ENCODE measurements at regions not wholly inside any gene's neighbourhood (a gene's known extent, or its start where the extent isn't known, plus 50 kb on each side); places are given as distances from the start of the nearest gene placed in this dataset.
"Not testable (repeated sequence)": the region's sequence is repeated elsewhere in the genome, so short reads cannot be mapped to it uniquely, and the experiment has no call there.

DNA sequence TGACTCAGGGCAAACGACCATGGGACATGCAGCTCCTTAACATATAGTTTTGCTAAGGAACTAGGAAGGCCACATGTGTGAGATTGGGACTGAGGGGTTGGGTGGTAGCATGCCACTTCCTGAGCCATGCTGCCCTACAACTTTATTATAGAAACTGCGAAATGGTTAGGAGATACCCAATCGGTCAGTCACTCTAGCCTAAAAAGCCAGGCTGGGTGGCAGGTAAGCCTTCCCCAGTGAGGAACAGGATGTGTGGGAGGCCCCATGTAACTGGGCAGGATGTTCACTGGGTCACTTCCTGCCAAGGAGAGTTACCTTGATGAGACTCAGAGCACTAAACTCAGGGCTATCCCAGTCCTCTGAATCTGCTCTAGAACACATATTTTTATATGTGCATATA is 123.5 kb downstream of the MAP3K7 start:
- in situ Hi-C loops (cut with MboI; ENCODE audit: low pct_unique_long_range_greater_than_20kb, low sequenced_read_pairs) = no loop called here
- DNase-seq = no peak

DNA sequence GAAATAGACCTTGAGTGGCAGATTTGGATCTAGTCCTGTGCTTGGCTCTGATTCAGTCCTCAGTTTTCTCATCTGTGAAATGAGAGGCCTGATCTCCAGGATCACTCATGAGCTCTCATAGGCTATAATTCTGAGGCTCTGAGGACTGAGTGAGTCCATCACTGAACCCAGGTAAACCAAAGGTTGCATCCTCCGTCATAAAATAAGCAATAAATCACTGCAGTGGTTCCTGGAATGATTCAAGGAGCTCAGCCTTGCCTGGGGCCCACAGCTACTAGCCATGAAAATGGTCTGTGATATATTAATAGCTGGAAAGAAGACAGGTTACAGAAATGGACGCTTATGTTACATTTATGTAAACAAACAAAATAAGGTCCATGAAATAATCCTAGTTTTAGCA is 124.8 kb downstream of the MAP3K7 start:
- in situ Hi-C loops (cut with MboI; ENCODE audit: low pct_unique_long_range_greater_than_20kb, low sequenced_read_pairs) = no loop called here
- no peak for DNase-seq

DNA sequence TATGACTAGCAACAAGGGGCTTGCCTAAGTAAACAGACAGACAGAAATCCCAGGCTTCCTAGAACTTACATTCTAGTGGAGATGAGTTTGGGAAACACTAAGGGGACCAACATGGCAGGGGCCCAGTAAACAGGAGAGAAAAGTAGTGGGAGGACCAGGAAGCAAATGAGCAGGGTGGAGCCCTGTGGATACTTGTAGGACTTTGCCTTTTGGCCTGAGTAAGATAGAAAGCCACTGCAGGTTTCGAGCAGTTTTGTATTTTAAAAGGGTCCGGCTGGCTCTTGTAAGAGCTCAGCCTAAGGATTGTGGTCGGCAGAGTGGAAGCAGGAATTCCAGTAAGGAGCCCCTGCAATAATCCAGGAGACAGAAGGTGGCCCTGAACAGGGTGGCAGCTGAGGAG is 125.5 kb downstream of the MAP3K7 start:
- in situ Hi-C loops (cut with MboI; ENCODE audit: low pct_unique_long_range_greater_than_20kb, low sequenced_read_pairs) = no loop called here
- no peak for DNase-seq

DNA sequence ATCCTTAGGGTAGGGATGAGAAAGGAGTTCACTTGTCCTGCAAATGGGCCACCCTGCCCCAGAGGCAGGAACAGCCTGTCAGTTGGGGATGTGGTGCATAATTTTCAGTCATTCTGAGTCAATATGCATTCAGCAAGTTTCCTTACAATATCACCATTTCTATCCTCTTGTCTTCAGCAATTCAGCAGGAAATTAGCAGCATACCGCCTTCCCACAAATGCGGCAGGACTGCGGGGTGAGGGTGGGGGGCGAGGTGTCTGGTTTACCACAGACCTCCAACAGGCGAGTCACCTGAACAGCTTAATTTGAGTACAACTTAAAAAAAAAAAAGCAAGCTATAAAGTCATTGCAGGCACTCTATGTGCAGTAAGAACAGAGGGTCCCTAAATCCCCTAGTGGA is 126.8 kb downstream of the MAP3K7 start:
- in situ Hi-C loops (cut with MboI; ENCODE audit: low pct_unique_long_range_greater_than_20kb, low sequenced_read_pairs) = no loop called here
- DNase-seq = no peak

DNA sequence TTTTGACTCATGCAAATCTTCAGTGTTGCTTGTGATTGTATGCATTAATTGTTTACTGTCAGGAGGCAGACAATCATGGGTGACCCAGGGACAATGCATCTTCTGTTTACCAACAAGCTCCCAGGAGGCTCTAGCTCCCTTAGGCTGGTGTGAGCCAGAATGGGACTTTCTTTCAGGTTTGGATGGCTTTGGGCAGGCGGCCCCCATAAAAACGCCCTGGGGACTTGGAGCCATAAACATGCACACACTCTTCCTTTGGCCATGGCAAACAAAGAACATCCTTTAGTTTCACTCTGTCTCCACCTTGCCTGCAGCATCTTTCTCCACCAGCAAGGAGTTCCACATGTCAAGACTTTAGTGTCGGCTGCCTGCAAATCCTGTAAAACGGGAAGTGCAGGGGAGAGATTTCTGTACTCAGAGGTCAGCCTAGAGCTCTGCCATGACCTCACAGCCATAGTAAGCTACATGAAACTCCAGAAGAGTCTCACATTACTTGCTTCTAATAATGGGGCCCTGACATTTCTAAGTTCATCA is 127.6 kb downstream of the MAP3K7 start:
- in situ Hi-C loops (cut with MboI; ENCODE audit: low pct_unique_long_range_greater_than_20kb, low sequenced_read_pairs) = no loop called here
- peak; percentile 24 for DNase-seq

DNA sequence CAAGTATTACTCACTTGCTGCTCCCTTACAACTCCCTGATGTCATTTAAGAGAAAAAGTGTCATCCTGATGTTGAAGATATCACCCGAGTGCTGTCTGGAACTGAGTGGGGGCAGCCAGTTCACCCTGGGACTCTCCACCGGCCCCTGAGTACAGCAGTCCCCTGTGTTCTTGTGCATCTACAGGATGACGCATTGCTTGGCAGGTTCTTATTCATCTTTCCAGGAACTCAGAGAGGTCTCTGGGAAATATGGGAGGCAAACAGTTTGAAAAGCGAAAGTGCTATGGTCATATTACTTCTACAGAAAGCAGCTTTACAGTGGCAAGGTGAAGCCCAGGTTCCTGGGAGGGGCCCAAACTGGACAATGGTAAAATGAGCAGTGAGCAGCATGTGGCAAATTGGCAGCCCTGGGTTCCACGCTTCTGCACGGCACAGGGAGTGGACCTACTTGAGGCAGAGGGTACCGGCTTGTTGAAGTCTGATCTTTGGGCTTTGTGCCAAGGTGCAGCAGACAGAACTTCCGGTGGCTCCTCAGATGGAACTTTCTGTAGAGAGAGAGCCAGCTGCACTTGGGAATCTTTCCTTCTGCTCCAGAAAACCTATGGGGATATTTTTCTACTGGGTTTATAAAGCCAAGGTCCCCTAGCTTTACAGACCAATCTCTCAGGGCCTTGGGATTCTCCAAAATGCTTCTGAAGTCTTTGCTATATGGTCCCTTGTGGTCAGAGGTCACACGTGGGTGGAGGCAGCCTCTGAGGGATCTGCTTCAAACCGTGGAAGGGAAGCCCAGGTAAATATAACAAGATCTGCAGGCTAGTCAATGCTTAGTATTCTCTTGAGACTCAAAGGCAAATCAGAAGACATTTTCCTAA is 128.3 kb downstream of the MAP3K7 start:
- in situ Hi-C loops (cut with MboI; ENCODE audit: low pct_unique_long_range_greater_than_20kb, low sequenced_read_pairs) = no loop called here
- DNase-seq = peak; percentile 32

DNA sequence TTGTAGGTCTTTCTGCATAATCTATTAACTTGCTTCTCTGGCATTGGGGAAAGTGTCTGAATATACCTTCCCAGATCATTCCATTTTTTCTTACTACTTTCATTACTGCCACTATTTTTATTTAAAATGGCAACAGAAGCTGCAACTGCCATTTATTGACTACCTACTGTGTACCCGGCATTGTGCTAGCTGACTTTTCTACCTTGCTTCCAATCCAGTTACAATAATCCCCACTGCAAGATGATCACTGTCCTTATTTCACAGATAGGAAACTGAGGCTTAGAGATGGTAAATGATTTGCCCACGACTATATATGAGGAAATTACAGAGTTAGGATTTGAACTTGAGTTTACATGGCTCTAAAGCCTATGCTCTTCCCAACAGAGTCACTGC is 129.0 kb downstream of the MAP3K7 start:
- no peak for DNase-seq
- in situ Hi-C loops (cut with MboI; ENCODE audit: low pct_unique_long_range_greater_than_20kb, low sequenced_read_pairs) = no loop called here

DNA sequence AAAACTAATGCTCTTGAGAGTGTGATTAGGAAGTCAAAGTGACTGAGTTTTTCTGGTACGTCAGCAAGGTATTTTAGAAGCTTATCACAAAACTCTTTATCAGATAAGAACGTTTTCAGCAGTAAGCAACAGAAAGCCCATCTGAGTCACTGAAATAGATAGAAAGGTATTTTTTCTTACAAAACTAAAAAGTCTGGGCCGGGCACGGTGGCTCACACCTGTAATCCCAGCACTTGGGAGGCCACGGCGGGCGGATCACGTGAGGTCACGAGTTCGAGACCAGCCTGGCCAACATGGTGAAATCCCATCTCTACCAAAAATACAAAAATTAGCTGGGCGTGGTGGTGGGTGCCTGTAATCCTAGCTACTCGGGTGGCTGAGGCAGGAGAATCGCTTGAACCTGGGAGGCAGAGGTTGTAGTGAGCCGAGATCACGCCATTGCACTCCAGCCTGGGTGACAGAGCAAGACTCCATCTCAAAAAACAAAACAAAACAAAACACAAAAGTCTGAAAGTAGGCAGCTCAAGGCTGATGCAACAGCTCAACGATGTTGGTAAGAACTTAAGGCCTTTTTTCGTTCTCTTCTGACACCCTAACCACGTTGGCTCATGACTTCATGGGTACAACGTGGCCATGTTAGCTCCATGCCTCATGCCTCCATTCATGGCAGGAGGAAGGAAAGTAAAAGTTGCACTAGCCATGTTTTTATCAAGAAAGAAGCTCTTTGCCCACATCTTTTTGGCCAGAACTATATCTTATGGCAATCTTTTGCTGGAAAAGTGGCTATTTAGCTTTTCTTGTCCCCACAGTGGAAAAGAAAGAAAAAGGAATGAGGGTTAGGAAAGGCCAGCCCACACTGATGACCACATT is 129.6 kb downstream of the MAP3K7 start:
- DNase-seq; in situ Hi-C loops (cut with MboI; ENCODE audit: low pct_unique_long_range_greater_than_20kb, low sequenced_read_pairs): not testable (repeated sequence)

DNA sequence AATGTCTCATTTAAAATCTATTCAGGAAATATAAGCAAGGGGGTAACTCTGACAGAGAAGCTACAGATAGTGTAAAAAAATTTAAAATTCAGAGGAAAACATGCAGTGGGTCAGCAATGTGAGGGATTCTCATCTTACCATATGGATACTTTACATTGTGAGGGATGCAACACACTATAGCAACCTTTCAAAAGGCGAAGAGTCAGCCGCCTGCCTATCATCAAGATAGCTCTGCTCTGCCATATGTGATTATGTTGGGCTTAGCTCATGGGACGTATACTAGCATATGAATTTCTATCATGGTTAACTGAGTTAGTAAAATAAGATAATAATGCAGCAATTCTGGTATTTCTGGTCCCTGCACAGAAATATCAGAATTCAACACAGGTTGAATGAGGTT is 130.9 kb downstream of the MAP3K7 start:
- in situ Hi-C loops (cut with MboI; ENCODE audit: low pct_unique_long_range_greater_than_20kb, low sequenced_read_pairs) = no loop called here
- no peak for DNase-seq

DNA sequence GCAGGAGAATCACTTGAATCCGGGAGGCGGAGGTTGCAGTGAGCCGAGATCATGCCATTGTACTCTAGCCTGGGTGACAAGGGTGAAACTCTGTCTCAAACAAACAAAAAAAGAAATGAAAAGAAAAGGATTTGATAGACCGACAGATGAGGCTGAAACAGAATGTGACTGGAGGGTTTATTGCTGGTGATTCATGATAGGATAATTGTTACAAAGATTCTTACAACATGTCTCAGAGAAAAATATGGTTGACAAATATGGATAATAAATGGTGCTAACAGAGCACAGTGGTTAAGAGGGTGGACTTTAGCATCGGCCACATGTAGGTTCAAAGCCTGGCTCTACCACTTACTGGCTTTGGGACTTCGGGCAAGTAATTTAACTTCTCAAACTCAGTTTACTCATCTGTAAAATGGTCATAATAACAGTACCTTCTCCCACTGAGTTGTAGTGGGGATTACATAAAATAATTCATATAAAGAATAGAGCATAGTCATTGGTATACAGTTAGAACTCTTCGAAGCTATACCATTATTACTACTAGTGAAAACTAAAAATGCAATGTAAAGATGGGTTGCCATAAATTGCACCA is 131.9 kb downstream of the MAP3K7 start:
- in situ Hi-C loops (cut with MboI; ENCODE audit: low pct_unique_long_range_greater_than_20kb, low sequenced_read_pairs) = no loop called here
- DNase-seq = no peak

DNA sequence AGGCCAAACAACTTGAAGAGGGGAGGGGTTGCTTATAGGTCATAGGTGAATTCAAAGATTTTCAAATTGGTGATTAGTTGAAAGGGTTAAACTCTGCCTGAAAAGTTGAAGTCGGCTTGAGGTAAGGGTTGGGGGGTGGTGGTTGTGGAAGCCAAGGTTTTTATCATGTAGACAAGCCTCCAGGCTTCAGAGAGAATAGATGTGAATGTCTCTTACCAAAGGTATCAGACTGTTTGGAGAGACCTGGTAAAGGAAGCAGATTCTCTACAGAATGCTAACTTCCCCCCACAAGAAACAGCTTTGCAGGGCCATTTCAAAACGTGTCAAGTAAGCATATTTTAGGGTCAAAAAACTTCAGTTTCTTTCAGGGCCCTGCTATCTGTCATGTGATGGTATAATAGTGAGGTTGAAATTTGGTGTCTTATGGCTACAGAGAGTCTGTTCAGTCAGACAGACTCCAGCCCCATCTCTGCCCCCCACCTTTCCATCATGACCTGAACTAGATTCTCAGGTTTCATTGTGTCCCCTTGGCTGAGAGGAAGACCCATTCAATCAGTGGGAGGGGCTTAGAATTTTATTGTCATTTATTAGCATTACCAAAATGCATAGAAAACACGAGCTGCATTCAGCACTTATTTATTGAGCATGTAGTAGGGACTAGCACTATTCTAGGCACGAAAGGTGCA is 136.5 kb downstream of the MAP3K7 start:
- no peak for DNase-seq
- in situ Hi-C loops (cut with MboI; ENCODE audit: low pct_unique_long_range_greater_than_20kb, low sequenced_read_pairs) = no loop called here

DNA sequence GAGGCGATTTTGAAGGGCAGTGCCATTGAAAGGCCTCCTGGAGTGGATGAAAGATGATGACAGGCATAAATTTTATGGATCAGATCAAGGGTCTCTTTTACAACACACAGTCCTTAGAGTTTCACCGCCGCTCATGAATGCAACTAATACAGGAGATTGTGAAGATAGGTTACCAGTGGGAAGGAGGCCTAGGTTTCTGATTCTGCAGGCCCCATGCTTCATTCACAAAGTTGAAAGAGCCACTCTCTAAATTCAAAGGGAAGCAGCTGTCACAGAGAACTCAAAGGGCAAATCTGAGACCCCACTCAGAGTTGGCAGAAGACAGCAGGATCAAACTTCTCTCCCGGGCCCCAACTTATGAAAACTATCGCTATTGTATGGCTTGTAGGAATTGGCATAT is 137.6 kb downstream of the MAP3K7 start:
- DNase-seq = no peak
- in situ Hi-C loops (cut with MboI; ENCODE audit: low pct_unique_long_range_greater_than_20kb, low sequenced_read_pairs) = no loop called here

DNA sequence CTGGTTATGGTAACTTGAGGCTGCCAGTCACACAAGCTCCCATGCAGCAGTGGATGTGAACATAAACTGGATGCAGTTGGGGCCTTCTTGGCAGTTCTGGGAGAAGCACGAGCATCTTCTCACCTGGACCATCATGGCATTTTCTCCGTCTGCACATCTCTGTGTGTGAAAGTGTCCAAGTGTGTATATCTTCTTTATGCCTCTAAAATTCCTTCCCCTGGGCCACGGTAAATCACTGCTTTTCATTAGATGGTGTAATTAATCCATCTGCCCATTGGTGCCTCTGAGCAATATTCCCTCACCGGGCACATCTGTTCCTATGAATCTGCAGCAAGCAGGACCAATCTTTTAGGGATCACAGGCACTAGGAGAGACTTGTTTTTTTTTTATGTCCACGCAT is 138.0 kb downstream of the MAP3K7 start:
- in situ Hi-C loops (cut with MboI; ENCODE audit: low pct_unique_long_range_greater_than_20kb, low sequenced_read_pairs) = no loop called here
- no peak for DNase-seq

DNA sequence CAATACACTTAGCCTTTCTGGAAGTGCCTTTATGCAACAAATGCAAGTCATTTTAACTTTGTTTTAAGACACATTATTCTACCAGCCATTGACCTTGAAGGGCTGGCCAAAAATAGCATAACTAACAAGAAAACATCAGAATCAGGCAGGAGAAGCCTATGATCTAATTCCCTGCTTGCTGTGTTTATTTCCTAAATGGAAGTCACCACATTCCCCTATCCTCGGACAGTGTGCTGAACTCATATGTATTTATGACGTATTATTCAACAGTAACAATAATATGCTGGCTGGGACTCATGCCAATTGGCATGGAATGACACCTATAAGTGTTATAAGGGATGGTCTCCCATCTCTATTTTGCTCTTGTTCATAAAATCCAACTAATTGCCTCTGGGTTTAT is 140.7 kb downstream of the MAP3K7 start:
- in situ Hi-C loops (cut with MboI; ENCODE audit: low pct_unique_long_range_greater_than_20kb, low sequenced_read_pairs) = no loop called here
- no peak for DNase-seq

DNA sequence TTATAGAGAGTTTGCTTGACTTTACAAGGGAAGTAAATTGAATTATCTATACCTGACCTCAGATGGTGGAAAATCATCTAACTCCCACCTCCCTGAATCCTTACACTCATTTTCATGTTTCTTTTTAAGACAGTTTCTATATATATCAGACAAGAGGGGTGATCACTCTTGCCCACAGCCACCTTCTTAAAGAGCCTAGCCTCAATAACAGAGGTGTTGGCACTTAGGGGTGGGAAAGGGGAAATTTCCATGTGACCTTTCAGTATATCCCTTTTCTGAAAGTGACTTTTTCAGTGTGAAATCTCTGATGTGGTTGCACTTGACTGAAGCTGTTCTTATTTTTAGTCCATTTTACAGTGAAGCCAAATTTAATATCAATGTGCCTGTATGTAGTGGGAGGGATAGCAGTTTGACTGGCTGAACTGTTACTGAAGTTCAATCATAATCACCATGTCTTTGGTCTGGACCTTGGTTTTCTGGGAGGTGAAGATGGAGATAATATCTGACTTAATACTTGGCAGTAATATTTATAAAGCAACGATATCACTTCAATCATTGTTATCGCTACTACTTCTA is 141.3 kb downstream of the MAP3K7 start:
- in situ Hi-C loops (cut with MboI; ENCODE audit: low pct_unique_long_range_greater_than_20kb, low sequenced_read_pairs) = no loop called here

DNA sequence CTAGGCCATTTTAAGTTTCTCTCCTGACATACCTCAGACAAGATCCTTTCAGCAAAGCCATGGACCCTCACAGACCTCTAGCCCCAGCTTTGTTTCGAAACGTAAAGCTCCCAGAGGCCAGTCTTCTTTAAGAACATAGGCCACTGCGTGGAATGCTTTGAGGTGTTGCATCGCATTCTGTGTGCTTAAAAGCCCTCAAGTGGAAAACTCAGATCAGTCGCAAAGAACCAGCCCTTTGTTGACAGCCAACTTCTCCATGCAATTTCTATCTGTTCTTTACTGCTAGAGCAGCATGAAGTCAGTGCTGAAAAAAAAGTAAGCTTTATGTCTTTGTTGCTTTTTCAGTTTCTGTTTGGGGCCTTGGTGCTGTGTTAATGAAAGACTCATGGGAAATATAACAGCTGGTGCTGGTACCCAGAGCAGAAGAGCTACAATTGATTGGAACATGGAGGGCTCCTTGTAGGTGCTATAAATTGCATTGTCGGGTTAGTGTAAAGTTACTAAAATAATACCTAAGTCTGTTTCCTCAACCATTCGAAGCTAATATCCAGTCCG is 142.6 kb downstream of the MAP3K7 start:
- no peak for DNase-seq
- in situ Hi-C loops (cut with MboI; ENCODE audit: low pct_unique_long_range_greater_than_20kb, low sequenced_read_pairs) = no loop called here

More for the DNA sequence above, 141.3 kb downstream of the MAP3K7 start:
- DNase-seq = no peak

DNA sequence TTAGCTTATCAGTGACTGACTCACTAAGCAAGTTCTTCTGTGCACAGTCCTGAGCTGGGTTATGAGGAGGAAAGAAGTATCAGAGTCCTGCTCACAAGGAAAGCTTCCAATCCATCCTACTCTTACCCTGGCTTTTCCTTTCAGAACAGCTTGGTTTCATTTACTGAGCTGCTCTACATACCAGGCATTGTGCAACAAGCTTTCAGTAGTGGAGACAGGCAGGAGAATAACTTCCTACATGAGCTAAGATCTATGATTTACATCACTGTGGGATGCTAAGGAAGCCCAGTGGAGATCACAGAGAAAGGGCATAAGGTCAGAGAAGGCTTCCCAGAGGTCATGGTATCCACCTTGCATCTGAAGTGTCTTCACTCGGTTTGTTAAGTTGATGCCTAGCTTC is 144.5 kb downstream of the MAP3K7 start:
- in situ Hi-C loops (cut with MboI; ENCODE audit: low pct_unique_long_range_greater_than_20kb, low sequenced_read_pairs) = no loop called here
- DNase-seq = no peak

DNA sequence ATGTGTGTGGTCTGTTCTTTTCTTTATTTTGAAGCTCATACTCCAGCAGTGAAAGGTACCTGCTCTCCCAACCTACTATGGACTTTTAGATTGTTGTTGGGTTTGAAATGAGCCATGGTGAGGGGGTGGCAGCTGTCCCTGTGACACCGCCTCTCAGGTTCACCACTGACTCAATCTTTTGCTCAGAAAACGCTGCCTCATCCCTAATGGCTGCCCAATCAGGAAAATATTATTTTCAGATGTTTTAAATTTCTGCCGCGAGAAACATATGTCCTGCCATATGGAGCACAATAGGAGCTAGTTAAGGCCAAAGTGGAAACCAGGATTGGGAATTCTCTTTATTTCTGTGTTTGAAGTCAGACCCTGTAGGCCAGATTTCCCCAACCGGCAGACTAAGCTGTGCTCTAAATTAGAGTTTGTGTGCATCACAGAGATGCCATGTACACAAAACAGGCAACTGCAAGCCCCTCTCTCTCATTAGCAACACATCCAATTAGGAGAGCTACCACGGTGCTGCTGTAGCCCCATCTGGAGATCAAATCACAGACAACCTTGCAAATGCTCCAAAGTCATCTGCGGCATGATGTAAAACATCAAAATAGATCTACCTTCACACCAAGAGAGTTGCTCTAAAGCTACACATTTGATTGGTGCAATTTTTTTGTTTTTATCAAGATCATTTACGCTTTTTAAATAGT is 144.1 kb upstream of the BACH2 start:
- in situ Hi-C loops (cut with MboI; ENCODE audit: low pct_unique_long_range_greater_than_20kb, low sequenced_read_pairs) = no loop called here
- no peak for DNase-seq

Measured in KBM-7 (cell line).